ENCODE measurements at regions not wholly inside any gene's neighbourhood (a gene's known extent, or its start where the extent isn't known, plus 50 kb on each side); places are given as distances from the start of the nearest gene placed in this dataset.

DNA sequence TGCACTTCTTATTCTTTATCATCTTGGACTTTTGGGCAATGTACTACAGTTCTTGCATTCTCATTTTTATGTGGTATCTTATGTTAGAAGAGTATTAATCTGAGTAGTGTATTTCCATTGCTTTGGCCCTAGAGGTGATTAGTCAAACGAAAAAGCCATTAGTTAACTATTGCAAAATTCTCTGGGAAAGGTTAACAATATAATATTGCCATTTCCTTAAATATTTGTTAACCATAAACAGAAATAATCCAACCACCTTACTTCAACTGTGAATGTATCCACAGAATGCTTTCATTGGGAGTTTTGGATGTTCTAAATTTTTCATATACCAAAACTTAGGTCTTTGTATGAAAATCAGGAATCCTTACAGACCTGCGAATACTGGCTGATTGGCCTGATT lies 294.6 kb upstream of the UGT8 start:
- TF ChIP-seq, protein P1, sequence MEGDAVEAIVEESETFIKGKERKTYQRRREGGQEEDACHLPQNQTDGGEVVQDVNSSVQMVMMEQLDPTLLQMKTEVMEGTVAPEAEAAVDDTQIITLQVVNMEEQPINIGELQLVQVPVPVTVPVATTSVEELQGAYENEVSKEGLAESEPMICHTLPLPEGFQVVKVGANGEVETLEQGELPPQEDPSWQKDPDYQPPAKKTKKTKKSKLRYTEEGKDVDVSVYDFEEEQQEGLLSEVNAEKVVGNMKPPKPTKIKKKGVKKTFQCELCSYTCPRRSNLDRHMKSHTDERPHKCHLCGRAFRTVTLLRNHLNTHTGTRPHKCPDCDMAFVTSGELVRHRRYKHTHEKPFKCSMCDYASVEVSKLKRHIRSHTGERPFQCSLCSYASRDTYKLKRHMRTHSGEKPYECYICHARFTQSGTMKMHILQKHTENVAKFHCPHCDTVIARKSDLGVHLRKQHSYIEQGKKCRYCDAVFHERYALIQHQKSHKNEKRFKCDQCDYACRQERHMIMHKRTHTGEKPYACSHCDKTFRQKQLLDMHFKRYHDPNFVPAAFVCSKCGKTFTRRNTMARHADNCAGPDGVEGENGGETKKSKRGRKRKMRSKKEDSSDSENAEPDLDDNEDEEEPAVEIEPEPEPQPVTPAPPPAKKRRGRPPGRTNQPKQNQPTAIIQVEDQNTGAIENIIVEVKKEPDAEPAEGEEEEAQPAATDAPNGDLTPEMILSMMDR (IDR thresholded peaks at IDR 0.05; ENCODE audit: extremely low read depth, insufficient read depth, missing control alignments) = no peak
- DNase-seq (ENCODE audit: low spot score) = no peak
- in situ Hi-C loops (cut with MboI; ENCODE audit: low pct_unique_long_range_greater_than_20kb, low sequenced_read_pairs, unreplicated experiment) = no loop called here

DNA sequence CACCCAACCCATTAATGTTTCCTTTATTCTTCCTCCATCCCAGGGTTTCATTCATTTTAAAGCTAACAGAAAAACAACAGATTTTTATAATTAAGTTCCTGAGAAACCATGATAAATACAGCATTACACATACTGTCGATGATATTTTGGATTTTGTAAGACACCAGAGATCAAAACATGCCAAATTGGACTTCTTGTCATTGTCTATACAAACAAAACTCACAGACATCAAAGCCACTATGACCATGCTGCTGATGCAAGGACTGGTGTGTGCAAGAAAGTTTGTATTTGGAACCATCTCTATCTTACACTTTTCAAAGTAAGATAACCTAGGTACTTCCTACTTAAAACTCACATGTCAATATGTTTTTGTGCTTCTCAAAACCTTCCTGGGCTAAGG lies 294.0 kb upstream of the UGT8 start:
- no peak for DNase-seq (ENCODE audit: low spot score)
- TF ChIP-seq, protein P1 (IDR thresholded peaks at IDR 0.05; ENCODE audit: extremely low read depth, insufficient read depth, missing control alignments) = no peak
- in situ Hi-C loops (cut with MboI; ENCODE audit: low pct_unique_long_range_greater_than_20kb, low sequenced_read_pairs, unreplicated experiment) = no loop called here

DNA sequence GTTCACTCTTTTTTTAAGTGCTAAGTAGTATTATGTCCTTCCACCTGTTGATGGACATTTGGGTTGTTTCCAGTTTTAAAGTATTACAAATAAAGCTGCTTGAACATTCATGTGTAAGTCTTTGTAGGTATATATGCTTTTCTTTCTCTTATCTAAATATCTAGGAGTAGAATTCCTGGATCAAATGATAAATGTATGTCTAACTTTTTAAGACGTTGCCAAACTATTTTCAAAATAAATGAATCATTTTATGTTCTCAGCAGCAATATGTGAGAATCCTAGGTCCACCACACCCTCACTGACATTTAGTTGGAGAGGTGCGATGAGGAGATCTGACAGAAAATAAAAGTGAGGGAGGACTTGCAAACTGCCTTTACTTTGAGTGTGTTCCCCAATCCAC lies 291.7 kb upstream of the UGT8 start:
- no peak for DNase-seq (ENCODE audit: low spot score)
- TF ChIP-seq, protein P1 (IDR thresholded peaks at IDR 0.05; ENCODE audit: extremely low read depth, insufficient read depth, missing control alignments) = no peak
- in situ Hi-C loops (cut with MboI; ENCODE audit: low pct_unique_long_range_greater_than_20kb, low sequenced_read_pairs, unreplicated experiment) = no loop called here

DNA sequence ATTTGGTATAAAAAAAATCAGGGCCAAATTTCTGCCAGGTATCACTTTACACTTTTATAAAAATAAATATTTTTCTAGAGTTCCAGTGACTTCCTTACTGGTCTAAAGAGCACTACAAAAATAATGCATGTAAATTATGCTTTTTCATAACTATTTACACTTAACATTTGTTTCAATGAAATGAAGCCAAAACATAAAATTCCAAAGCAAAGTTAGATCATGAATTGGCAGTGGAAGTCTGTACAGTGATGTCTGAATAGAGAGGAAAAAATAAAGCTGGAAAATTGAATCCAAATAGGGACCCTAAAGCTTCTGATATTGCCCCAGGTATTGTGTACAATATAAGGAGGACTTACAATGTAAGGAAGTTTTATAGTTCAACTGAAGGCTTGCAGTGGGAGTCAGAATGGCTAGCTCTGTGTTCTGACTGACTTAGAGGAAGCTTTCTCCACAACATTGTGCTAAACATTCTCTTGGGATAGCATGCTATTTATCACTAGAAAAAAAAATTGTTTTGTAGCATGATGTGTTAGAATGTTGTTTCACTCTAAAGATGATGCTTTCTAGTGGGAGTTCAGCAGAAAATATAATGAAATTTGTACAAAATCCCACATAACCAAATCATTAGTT lies 288.2 kb upstream of the UGT8 start:
- in situ Hi-C loops (cut with MboI; ENCODE audit: low pct_unique_long_range_greater_than_20kb, low sequenced_read_pairs, unreplicated experiment) = no loop called here

DNA sequence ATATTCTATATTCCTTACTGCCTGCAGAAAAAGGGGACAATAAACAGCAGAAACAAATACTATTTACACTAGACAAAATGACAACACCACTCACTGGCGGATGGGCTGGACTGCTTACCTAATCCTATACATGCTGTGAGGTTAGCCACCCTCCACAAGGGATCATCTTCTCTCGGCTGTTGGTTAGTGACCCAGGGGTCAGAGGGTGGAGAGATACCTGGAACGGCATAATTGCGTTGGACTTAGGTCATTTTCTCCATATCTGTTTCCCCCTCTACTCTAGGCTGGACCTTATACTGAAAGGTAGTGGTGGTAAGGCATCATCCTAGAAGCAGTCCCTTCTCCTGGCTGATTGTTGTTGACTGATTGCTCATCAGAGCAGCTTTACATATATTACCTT lies 286.8 kb upstream of the UGT8 start:
- no peak for DNase-seq (ENCODE audit: low spot score)
- TF ChIP-seq, protein P1 (IDR thresholded peaks at IDR 0.05; ENCODE audit: extremely low read depth, insufficient read depth, missing control alignments) = no peak
- in situ Hi-C loops (cut with MboI; ENCODE audit: low pct_unique_long_range_greater_than_20kb, low sequenced_read_pairs, unreplicated experiment) = no loop called here

More for the DNA sequence above, 288.2 kb upstream of the UGT8 start:
- TF ChIP-seq, protein P1 (IDR thresholded peaks at IDR 0.05; ENCODE audit: extremely low read depth, insufficient read depth, missing control alignments) = no peak
- DNase-seq (ENCODE audit: low spot score) = no peak

DNA sequence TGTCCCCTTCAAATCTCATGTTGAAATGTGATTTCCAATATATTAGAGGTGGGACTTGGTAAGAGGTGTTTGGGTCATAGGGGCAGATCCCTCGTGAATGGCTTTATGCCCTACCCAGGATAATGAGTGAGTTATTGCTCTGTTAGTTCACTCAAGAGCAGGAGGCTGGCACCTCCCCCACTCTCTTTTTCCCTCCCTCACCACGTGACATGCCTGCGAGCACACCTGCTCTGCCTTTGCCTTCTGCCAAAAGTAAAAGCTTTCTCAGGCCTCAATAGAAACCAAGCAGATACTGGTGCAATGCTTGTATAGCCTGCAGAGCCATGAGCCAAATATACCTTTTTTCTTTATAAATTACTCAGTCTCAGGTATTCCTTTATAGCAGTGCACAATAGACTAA lies 286.3 kb upstream of the UGT8 start:
- TF ChIP-seq, protein P1 (IDR thresholded peaks at IDR 0.05; ENCODE audit: extremely low read depth, insufficient read depth, missing control alignments) = no peak
- in situ Hi-C loops (cut with MboI; ENCODE audit: low pct_unique_long_range_greater_than_20kb, low sequenced_read_pairs, unreplicated experiment) = no loop called here
- no peak for DNase-seq (ENCODE audit: low spot score)

Data from GM13977 (cell line).